GM10248 (cell line): ENCODE measurements at regions not wholly inside any gene's neighbourhood (a gene's known extent, or its start where the extent isn't known, plus 50 kb on each side); places are given as distances from the start of the nearest gene placed in this dataset.

Source experiments
- CTCF ChIA-PET: fragments of 300-600 bp; sonication (Branson Sonifier 250); formaldehyde crosslinking; extraction: SDS; loops from one replicate; lab custom pipeline; 2021; ENCODE audit warnings: antibody characterized with exemption; lab: Yijun Ruan, JAX
- POLR2A ChIA-PET: fragments of 350-650 bp; sonication (Branson Sonifier 250); formaldehyde crosslinking; extraction: SDS; loops from one replicate; lab custom pipeline; 2020; ENCODE audit warnings: antibody characterized with exemption; lab: Yijun Ruan, JAX
- DNase-seq: peaks from one replicate; pipeline ENCODE4 v3.0.0; 2012; ENCODE audit errors: extremely low spot score
- TF ChIP-seq, protein P1 (sequence below): IDR thresholded peaks from 2 replicates; pipeline ENCODE4 v1.5.1; 2012; ENCODE audit warnings: mild to moderate bottlenecking, low read depth; ENCODE audit errors: extremely low read depth, missing control alignments, control extremely low read depth

- ChIA-PET CTCF (no interaction called here), POLR2A (no interaction called here)
- DNase-seq, result no peak
- TF ChIP-seq, protein P1, sequence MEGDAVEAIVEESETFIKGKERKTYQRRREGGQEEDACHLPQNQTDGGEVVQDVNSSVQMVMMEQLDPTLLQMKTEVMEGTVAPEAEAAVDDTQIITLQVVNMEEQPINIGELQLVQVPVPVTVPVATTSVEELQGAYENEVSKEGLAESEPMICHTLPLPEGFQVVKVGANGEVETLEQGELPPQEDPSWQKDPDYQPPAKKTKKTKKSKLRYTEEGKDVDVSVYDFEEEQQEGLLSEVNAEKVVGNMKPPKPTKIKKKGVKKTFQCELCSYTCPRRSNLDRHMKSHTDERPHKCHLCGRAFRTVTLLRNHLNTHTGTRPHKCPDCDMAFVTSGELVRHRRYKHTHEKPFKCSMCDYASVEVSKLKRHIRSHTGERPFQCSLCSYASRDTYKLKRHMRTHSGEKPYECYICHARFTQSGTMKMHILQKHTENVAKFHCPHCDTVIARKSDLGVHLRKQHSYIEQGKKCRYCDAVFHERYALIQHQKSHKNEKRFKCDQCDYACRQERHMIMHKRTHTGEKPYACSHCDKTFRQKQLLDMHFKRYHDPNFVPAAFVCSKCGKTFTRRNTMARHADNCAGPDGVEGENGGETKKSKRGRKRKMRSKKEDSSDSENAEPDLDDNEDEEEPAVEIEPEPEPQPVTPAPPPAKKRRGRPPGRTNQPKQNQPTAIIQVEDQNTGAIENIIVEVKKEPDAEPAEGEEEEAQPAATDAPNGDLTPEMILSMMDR, result no peak
Measured at GRCh38 chr18:50506362-50506761, 53.5 kb upstream of the MAPK4 start.

DNA sequence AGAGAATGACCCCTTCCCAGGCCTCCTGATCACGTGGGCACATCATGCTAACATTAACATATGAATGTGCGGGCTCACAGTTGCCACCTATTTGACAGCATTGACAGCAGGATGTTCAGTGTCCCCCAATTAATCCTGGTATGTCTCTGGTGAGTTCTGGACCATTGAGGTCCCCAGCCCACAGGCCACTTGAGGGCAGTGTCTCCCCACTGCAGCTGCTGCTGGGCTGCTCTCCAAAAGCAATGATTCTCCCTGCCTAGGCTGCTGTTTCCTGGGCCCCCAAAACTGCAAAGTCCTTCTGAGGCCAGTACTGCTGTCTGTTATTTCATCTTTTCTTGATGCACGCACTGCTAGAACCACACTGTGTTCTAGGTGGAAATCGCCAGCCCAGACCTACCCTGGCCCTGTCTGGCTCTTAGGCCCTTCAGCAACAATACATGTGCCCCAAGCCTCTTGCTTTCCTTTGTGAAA is 52.7 kb upstream of the MAPK4 start:
- CTCF ChIA-PET, result interaction anchor here (1.6 kb wide), 1 partner anchor 14 kb away, joined by 5 read pairs; no protein-coding TSS in a partner anchor
- peak; percentile 32 for DNase-seq
- TF ChIP-seq, protein P1, result peak; percentile 47
- POLR2A ChIA-PET, result no interaction called here

DNA sequence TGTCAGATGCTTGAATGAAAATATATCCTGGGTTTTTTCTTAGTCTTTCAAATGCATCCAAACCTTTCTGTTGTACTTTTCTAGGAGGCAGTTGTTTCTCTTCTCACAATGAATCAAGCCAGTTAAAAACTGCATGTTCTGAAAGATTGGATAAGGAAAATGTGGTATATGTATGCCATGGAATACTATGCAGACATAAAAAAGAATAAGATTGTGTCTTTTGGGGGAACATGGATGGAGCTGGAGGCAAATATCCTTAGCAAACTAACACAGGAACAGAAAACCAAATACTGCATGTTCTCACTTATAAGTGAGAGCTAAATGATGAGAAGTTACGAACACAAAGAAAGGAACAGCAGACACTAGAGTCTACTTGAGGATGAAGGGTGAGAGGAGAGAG is 51.7 kb upstream of the MAPK4 start:
- TF ChIP-seq, protein P1, result no peak
- ChIA-PET CTCF (interaction anchor here (0.9 to 1.6 kb wide), 3 partner anchors 10 to 19 kb away, joined by 3 to 5 read pairs (median 4); no protein-coding TSS in a partner anchor), POLR2A (no interaction called here)
- DNase-seq, result no peak

DNA sequence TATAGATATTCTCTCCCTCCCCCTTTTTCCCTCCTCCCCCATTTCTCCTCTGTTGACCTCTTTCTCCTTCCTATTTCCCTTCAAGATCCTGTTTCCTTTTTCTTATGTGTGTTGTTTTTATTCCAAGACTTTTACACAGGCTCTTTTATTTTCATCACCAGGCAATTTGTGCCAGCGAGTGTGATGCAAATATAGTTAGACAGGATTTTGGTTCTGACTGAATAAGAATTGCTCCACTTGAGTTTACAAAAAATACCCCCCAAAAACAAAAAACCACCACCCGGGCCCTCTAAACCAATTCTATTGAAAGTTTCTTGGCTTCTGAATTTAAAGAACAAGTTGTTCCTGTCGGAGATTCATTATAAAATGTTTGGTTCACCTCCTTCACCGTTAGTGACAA is 50.9 kb upstream of the MAPK4 start:
- POLR2A ChIA-PET, result no interaction called here
- TF ChIP-seq, protein P1, result no peak
- CTCF ChIA-PET, result no interaction called here
- DNase-seq, result no peak
